HepG2 (cell line): ENCODE measurements at regions not wholly inside any gene's neighbourhood (a gene's known extent, or its start where the extent isn't known, plus 50 kb on each side); places are given as distances from the start of the nearest gene placed in this dataset.

ENCODE experiments used
- ATAC-seq: fragments of 200-7000 bp; cut with Tn5 transposase; 3 replicates; pipeline ENCODE4 v1.9.1; 2020; ENCODE audit warnings: mild to moderate bottlenecking, moderate library complexity
- BruUV-seq: library from RNA; stranded (reverse); fragments of 400-500 nt; replicated peaks from 2 replicates; lab custom pipeline; 2021; lab: Mats Ljungman, UMichigan
- CTCF ChIA-PET: fragments of 300-600 bp; formaldehyde crosslinking; extraction: SDS; loops from one replicate; lab custom pipeline; 2021; ENCODE audit warnings: low total read pairs, inconsistent platforms, low intra/inter-chr PET ratio; lab: Yijun Ruan, JAX
- POLR2A ChIA-PET: fragments of 350-600 bp; sonication (Branson Sonifier 250); formaldehyde crosslinking; loops from one replicate; lab custom pipeline; 2020; ENCODE audit warnings: antibody characterized with exemption, inconsistent platforms; lab: Yijun Ruan, JAX
- DNase-seq: peaks from one replicate; pipeline ENCODE4 v3.0.0-alpha.2; 2015; ENCODE audit warnings: low spot score
- FAIRE-seq: peaks from 3 replicates; lab custom pipeline; 2011; peaks lifted over from hg19 to GRCh38; lab: Jason Lieb, UNC
- H2AFZ ChIP-seq: one replicate; pipeline ENCODE4 v1.6.1; 2011; ENCODE audit warnings: low read length, inconsistent platforms
- H3K27ac ChIP-seq: fragments of 300-600 bp; 3 replicates; pipeline ENCODE4 v1.8.0; 2011; ENCODE audit warnings: mixed run types, mild to moderate bottlenecking, mixed read lengths, low read length, inconsistent platforms; ENCODE audit not compliant: insufficient read depth; ENCODE audit errors: extremely low read length
- H3K27me3 ChIP-seq, 2 experiments: fragments of 200-600 bp in 1 of 2; 2 replicates in 1 of 2; 3 replicates in 1 of 2; pipeline versions ENCODE4 v1.6.0 to v1.8.0; 2011; ENCODE audit warnings: low read length in 2 of 2, mild to moderate bottlenecking in 2 of 2, moderate library complexity in 2 of 2, inconsistent platforms in 1 of 2; ENCODE audit not compliant: insufficient read depth in 2 of 2, control insufficient read depth in 1 of 2
- H3K36me3 ChIP-seq, 2 experiments: fragments of 200-600 bp in 1 of 2; replicated peaks in 1 of 2; 2 replicates in 1 of 2; 3 replicates in 1 of 2; pipeline versions ENCODE4 v1.5.1 to v1.8.0; 2011; ENCODE audit warnings: low read length in 2 of 2, inconsistent platforms in 1 of 2; ENCODE audit not compliant: insufficient read depth in 2 of 2, control insufficient read depth in 1 of 2
- H3K4me1 ChIP-seq: 2 replicates; pipeline ENCODE4 v1.5.1; 2012; ENCODE audit warnings: low read length, inconsistent platforms; ENCODE audit not compliant: insufficient read depth
- H3K4me2 ChIP-seq: 2 replicates; pipeline ENCODE4 v1.6.0; 2011; ENCODE audit warnings: low read depth, low read length, inconsistent platforms
- H3K4me3 ChIP-seq, 3 experiments: fragments of 200-600 bp in 1 of 3; sonication (generic), shearing (Covaris generic) in 1 of 3; replicated peaks in 1 of 3; 2 replicates each; pipeline ENCODE4 v1.5.1; 2011 to 2016; ENCODE audit warnings: low read length in 3 of 3, inconsistent platforms in 2 of 3, low read depth in 2 of 3, mild to moderate bottlenecking in 2 of 3, control low read depth in 1 of 3, mixed read lengths in 1 of 3; ENCODE audit not compliant: insufficient read depth in 1 of 3
- H3K79me2 ChIP-seq: one replicate; pipeline ENCODE4 v1.6.1; 2011; ENCODE audit warnings: low read length, inconsistent platforms; ENCODE audit not compliant: insufficient read depth
- H3K9ac ChIP-seq: 2 replicates; pipeline ENCODE4 v1.6.0; 2011; ENCODE audit warnings: mild to moderate bottlenecking, low read depth, low read length, inconsistent platforms; ENCODE audit not compliant: insufficient read depth
- H3K9me3 ChIP-seq: 2 replicates; pipeline ENCODE4 v1.5.1; 2012; ENCODE audit warnings: mild to moderate bottlenecking, low read length
- H4K20me1 ChIP-seq: 2 replicates; pipeline ENCODE4 v1.6.0; 2011; ENCODE audit warnings: inconsistent platforms, mild to moderate bottlenecking, low read length, moderate library complexity; ENCODE audit not compliant: insufficient read depth
- IRX3 ChIP-seq: sonication (generic); formaldehyde crosslinking; IDR thresholded peaks from 2 replicates; pipeline ENCODE4 v1.8.1; 2023; ENCODE audit warnings: mild to moderate bottlenecking, low read depth, missing genetic modification reagents, borderline replicate concordance
- KDM6A ChIP-seq: IDR thresholded peaks from 2 replicates; pipeline ENCODE4 v1.6.1; 2016; ENCODE audit warnings: low read depth
- MAFF ChIP-seq: IDR thresholded peaks from 2 replicates; pipeline ENCODE4 v1.6.1; 2011; ENCODE audit warnings: low read depth, low read length, improper control_type of control experiment
- MAFK ChIP-seq, 2 experiments: IDR thresholded peaks in 1 of 2; conservative IDR thresholded peaks in 1 of 2; 2 replicates each; pipeline ENCODE4 v1.6.1; 2011; ENCODE audit warnings: improper control_type of control experiment in 2 of 2, low read length in 2 of 2
- SIN3A ChIP-seq: IDR thresholded peaks from 2 replicates; pipeline ENCODE4 v1.6.1; 2011; ENCODE audit warnings: low read depth, mild to moderate bottlenecking, control low read depth, low read length, borderline replicate concordance
- TOPORS ChIP-seq: sonication (generic); formaldehyde crosslinking; IDR thresholded peaks from 2 replicates; pipeline ENCODE4 v1.8.0; 2023; ENCODE audit warnings: mild to moderate bottlenecking, missing genetic modification reagents
- U2AF1 ChIP-seq: fragments of 200-400 bp; formaldehyde crosslinking; optimal IDR thresholded peaks from 2 replicates; pipeline ENCODE3; 2017; ENCODE audit warnings: mild to moderate bottlenecking, low read depth, low read length
- ZMYM3 ChIP-seq: sonication (generic); formaldehyde crosslinking; IDR thresholded peaks from 2 replicates; pipeline ENCODE4 v1.5.1; 2020; ENCODE audit warnings: mild to moderate bottlenecking, missing genetic modification reagents
- ZNF841 ChIP-seq: sonication (generic); formaldehyde crosslinking; IDR thresholded peaks from 2 replicates; pipeline ENCODE4 v1.8.1; 2023; ENCODE audit warnings: missing genetic modification reagents, borderline replicate concordance
- WGBS: methylation state at CpG from one replicate; pipeline ENCODE4 v1.1.6; 2017; ENCODE audit warnings: low lambda C conversion rate; 5-methylcytosine and 5-hydroxymethylcytosine counted together
- in situ Hi-C: cut with HindIII; loops from 2 replicates; pipeline ENCODE4 v1.10.0; 2017; ENCODE audit warnings: low pct_unique_long_range_greater_than_20kb; ENCODE audit not compliant: extremely low pct_ligation_motif_present
- intact Hi-C: fragments of 100-400 bp; cut with micrococcal nuclease; formaldehyde crosslinking; loops from one replicate; pipeline ENCODE4 v1.10.0; 2022; ENCODE audit not compliant: unreplicated experiment
- TF ChIP-seq, protein P1 (sequence below): sonication (generic); formaldehyde crosslinking; IDR thresholded peaks from 2 replicates; pipeline ENCODE4 v1.8.1; 2023; ENCODE audit warnings: mild to moderate bottlenecking, missing genetic modification reagents
- TF ChIP-seq, protein P2 (sequence below): sonication (generic); formaldehyde crosslinking; conservative IDR thresholded peaks from 2 replicates; pipeline ENCODE4 v1.4.0; 2020; ENCODE audit warnings: missing genetic modification reagents
- TF ChIP-seq, protein P3 (sequence below): sonication (generic); formaldehyde crosslinking; IDR thresholded peaks from 2 replicates; pipeline ENCODE4 v1.4.0; 2020; ENCODE audit warnings: missing genetic modification reagents

DNA sequence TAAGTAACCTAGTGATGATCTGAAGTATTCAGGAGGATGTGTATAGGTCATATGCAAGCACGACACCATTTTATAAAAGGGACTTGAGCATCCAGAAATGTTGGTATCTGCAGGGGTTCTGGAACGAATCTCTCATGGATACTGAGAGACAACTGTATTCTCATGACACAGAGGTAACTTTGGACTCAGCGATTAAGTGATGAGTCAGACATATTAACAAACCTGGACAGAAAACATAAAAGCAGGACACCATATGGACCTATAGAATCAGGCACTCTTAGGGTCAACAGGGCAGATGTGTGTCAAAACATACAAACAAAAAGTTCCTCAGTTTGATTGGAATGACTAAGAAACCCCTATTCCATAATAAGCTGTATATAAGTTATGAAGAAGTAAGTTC is 248.1 kb downstream of the ANKRD7 start:
- POLR2A ChIA-PET, result no interaction called here
- ATAC-seq, result no peak
- no TSS peak for BruUV-seq

More for the DNA sequence above, 248.1 kb downstream of the ANKRD7 start:
- no peaks in the 10 kb centered on the region for H3K27me3 ChIP-seq
- DNase-seq, result no peak
- CTCF ChIA-PET, result no interaction called here
- no peaks in the 10 kb centered on the region for H4K20me1 ChIP-seq
- H3K4me2 ChIP-seq, result no peak overlapping the region
- no peaks in the 10 kb centered on the region for H3K9me3 ChIP-seq
- H3K79me2 ChIP-seq, result no peaks in the 10 kb centered on the region
- H3K36me3 ChIP-seq, result no peaks in the 10 kb centered on the region
- in situ Hi-C loops (no loop called here), intact Hi-C loops (no loop called here)
- no peak overlapping the region for H2AFZ ChIP-seq
- WGBS, result 18% methylated on average over 3 of the region's 3 CpGs
- no peak for FAIRE-seq
- no peaks in the 10 kb centered on the region for H3K4me1 ChIP-seq
- TF ChIP-seq KDM6A (CRISPR knock-in tag) (no peak), TOPORS (CRISPR knock-in tag) (no peak), ZNF841 (CRISPR knock-in tag) (no peak), SIN3A (no peak), IRX3 (CRISPR knock-in tag) (no peak), U2AF1 (no peak), MAFK (conservative IDR thresholded peaks at IDR 0.05 in 1 of 2, IDR thresholded peaks at IDR 0.05 in 1 of 2; ENCODE audit: low read length in 2 of 2) (peak; percentile 46 to 76), MAFF (peak; percentile 67), ZMYM3 (CRISPR knock-in tag) (no peak)
- TF ChIP-seq, protein P1, sequence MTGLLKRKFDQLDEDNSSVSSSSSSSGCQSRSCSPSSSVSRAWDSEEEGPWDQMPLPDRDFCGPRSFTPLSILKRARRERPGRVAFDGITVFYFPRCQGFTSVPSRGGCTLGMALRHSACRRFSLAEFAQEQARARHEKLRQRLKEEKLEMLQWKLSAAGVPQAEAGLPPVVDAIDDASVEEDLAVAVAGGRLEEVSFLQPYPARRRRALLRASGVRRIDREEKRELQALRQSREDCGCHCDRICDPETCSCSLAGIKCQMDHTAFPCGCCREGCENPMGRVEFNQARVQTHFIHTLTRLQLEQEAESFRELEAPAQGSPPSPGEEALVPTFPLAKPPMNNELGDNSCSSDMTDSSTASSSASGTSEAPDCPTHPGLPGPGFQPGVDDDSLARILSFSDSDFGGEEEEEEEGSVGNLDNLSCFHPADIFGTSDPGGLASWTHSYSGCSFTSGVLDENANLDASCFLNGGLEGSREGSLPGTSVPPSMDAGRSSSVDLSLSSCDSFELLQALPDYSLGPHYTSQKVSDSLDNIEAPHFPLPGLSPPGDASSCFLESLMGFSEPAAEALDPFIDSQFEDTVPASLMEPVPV, result no peak
- TF ChIP-seq, protein P2, sequence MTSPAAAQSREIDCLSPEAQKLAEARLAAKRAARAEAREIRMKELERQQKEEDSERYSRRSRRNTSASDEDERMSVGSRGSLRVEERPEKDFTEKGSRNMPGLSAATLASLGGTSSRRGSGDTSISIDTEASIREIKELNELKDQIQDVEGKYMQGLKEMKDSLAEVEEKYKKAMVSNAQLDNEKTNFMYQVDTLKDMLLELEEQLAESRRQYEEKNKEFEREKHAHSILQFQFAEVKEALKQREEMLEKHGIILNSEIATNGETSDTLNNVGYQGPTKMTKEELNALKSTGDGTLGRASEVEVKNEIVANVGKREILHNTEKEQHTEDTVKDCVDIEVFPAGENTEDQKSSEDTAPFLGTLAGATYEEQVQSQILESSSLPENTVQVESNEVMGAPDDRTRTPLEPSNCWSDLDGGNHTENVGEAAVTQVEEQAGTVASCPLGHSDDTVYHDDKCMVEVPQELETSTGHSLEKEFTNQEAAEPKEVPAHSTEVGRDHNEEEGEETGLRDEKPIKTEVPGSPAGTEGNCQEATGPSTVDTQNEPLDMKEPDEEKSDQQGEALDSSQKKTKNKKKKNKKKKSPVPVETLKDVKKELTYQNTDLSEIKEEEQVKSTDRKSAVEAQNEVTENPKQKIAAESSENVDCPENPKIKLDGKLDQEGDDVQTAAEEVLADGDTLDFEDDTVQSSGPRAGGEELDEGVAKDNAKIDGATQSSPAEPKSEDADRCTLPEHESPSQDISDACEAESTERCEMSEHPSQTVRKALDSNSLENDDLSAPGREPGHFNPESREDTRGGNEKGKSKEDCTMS (CRISPR knock-in tag), result no peak
- TF ChIP-seq, protein P3, sequence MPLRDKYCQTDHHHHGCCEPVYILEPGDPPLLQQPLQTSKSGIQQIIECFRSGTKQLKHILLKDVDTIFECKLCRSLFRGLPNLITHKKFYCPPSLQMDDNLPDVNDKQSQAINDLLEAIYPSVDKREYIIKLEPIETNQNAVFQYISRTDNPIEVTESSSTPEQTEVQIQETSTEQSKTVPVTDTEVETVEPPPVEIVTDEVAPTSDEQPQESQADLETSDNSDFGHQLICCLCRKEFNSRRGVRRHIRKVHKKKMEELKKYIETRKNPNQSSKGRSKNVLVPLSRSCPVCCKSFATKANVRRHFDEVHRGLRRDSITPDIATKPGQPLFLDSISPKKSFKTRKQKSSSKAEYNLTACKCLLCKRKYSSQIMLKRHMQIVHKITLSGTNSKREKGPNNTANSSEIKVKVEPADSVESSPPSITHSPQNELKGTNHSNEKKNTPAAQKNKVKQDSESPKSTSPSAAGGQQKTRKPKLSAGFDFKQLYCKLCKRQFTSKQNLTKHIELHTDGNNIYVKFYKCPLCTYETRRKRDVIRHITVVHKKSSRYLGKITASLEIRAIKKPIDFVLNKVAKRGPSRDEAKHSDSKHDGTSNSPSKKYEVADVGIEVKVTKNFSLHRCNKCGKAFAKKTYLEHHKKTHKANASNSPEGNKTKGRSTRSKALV (CRISPR knock-in tag), result no peak
- H3K27ac ChIP-seq, result no peak overlapping the region
- no peak overlapping the region for H3K4me3 ChIP-seq
- H3K9ac ChIP-seq, result no peak overlapping the region
